Epithelial cell of proximal tubule (primary cell): ENCODE measurements at regions not wholly inside any gene's neighbourhood (a gene's known extent, or its start where the extent isn't known, plus 50 kb on each side); places are given as distances from the start of the nearest gene placed in this dataset.

Source experiments
- DNase-seq: peaks from one replicate; pipeline ENCODE4 v3.0.0-alpha.2; 2011; ENCODE audit warnings: low read depth
- H3K4me3 ChIP-seq: 2 replicates; pipeline ENCODE4 v1.5.1; 2011; ENCODE audit warnings: low read depth, mild to moderate bottlenecking, low read length
- TF ChIP-seq, protein P1 (sequence below): conservative IDR thresholded peaks from 2 replicates; pipeline ENCODE4 v1.5.1; 2012; ENCODE audit warnings: low read depth, mild to moderate bottlenecking, low read length

DNA sequence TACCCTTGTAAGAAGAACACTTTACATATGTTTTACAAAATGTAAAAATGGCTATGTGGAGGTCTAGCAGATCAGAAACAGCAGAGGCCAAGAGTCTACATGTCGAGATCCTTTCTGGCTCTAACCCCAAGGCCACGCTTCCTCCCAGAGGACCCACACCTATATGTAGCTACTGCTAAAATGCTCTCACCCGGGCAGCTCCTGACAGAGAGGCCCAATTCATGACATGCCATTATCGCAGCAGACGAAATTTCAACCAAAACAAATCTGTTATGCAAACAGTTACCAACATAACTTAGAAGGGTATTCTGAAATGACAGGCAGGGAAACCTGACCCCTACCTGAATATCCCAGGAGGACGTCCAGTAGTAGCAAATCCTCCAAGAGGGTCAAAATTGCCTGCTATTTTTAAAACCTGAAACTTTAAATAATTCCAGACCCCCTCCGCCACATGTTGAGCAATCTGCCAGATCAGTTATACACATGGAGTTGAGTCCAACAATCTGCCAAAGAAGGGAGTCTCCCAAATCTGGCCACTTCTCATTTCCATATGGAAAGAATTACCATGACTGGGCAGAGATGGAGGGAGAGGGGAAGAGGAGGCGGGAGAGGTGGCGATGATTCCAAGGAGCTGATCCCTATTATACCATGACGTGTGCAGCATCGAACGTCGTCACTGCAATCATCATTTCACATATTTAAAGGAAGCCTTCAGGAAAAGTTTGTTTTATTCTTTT lies 192.9 kb upstream of the TBL1X start:
- no peak overlapping the region for H3K4me3 ChIP-seq
- TF ChIP-seq, protein P1, sequence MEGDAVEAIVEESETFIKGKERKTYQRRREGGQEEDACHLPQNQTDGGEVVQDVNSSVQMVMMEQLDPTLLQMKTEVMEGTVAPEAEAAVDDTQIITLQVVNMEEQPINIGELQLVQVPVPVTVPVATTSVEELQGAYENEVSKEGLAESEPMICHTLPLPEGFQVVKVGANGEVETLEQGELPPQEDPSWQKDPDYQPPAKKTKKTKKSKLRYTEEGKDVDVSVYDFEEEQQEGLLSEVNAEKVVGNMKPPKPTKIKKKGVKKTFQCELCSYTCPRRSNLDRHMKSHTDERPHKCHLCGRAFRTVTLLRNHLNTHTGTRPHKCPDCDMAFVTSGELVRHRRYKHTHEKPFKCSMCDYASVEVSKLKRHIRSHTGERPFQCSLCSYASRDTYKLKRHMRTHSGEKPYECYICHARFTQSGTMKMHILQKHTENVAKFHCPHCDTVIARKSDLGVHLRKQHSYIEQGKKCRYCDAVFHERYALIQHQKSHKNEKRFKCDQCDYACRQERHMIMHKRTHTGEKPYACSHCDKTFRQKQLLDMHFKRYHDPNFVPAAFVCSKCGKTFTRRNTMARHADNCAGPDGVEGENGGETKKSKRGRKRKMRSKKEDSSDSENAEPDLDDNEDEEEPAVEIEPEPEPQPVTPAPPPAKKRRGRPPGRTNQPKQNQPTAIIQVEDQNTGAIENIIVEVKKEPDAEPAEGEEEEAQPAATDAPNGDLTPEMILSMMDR, result no peak
- no peak for DNase-seq

GRCh38 chrX:9273744-9274143 lies 191.1 kb upstream of the TBL1X start:
- DNase-seq, result no peak
- H3K4me3 ChIP-seq, result no peak overlapping the region
- TF ChIP-seq, protein P1, result no peak

DNA sequence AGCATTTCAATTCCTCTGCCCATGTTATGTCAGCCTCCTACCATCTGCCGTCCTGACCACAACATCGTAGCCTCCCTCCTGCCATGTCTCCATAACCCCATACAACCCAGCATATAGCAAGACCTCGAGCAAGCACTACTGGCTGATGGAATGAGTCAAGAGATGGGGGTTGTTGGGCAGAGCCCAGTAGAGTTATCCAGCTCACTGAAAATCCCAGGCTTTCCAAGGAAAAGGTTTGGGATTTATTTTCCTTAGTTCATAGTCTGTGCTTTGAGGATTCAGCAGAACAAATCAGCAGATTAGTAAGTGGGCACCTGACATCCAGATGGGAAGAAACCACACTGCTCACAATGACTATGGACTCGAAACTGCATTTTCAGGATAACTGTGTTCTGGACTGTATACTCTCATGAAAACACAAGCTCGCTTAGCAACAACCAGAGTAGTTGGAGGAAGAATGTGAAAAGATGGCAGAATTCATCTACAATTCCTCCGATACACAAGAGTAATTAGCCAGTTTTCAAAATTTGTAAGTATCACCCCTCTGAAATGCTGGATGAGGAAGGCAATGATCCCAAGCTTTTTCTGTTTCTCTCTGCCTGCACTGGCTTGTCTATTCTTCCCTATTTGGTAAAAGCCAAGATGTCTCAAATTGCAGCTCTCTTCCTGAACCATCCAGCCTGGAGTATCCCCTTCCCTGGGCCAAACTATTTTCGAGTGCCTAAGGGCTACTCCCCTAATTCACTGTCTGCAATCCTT lies 186.2 kb upstream of the TBL1X start:
- TF ChIP-seq, protein P1, result no peak
- no peak for DNase-seq
- no peak overlapping the region for H3K4me3 ChIP-seq

DNA sequence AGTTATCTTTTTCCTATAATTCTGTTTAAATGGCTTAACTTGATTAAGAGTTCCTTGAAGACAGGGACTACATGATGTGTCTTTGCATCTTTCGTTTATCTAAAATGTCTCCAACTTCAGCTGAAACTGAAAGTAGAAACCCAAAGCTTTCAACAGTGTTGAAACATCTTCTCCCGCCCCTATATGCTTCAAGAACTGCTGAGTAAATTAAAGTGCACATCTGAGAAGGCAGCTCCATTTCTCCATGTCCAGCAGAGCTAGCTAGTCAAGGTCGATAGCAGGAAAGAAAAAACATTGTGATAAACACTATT lies 185.7 kb upstream of the TBL1X start:
- H3K4me3 ChIP-seq, result no peak overlapping the region
- DNase-seq, result no peak
- TF ChIP-seq, protein P1, result no peak

- H3K4me3 ChIP-seq, result no peak overlapping the region
- no peak for DNase-seq
- TF ChIP-seq, protein P1, result no peak
These were observed 184.0 kb upstream of the TBL1X start for GRCh38 chrX:9280831-9281230.

DNA sequence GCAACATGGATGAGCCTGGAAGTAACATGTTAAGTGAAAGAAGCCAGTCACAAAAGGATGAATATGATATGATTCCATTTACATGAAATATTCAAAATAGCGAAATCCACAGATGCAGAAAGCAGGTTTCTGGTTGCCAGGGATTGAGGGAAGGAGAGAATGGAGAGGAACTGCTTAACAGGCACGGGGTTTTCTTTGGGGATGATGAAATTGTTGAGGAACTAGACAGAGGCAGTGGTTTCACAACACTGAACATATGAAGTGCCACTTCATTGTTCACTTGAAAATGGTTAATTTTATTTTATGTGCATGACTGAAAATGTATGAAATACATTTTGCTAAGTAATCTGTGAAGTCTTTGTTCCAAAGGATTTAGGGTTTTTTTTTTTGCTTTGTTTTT lies 182.5 kb upstream of the TBL1X start:
- no peak for DNase-seq
- TF ChIP-seq, protein P1, result no peak
- H3K4me3 ChIP-seq, result no peak overlapping the region

DNA sequence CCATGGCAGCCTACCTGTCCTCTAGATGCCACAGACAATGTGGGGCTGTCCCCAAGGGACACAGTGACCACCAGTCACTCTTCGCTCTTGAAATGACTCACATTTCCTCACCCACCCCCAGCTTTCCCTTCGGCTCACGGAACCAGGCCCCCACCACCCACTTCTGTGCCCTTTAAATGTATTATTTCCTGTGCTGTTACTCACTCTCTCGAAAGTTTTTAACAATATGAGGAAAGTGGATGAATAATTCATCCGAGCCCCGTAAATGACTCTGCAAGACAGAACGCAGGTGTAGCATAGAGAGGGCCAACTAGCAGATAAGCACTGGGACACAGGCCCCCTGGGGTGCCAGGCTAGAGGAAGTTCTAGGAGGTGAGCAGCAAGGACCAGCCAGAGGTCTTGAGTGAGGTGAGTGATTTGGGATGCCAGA lies 179.5 kb upstream of the TBL1X start:
- no peak overlapping the region for H3K4me3 ChIP-seq
- TF ChIP-seq, protein P1, result no peak
- DNase-seq, result no peak
